Parathyroid adenoma (tissue), 2 donors: ENCODE measurements at regions not wholly inside any gene's neighbourhood (a gene's known extent, or its start where the extent isn't known, plus 50 kb on each side); places are given as distances from the start of the nearest gene placed in this dataset.

ENCODE experiments used
- H2AFZ ChIP-seq: fragments of 300-600 bp; sonication (generic); one replicate; pipeline ENCODE4 v1.7.0; 2017; ENCODE audit warnings: antibody characterized with exemption, mild to moderate bottlenecking
- H3K27ac ChIP-seq: fragments of 300-600 bp; sonication (generic); one replicate; pipeline ENCODE4 v1.7.0; 2017
- H3K27me3 ChIP-seq: fragments of 300-600 bp; sonication (generic); one replicate; pipeline ENCODE4 v1.7.0; 2017; ENCODE audit warnings: low read length; ENCODE audit not compliant: control insufficient read depth, insufficient read depth
- H3K36me3 ChIP-seq: fragments of 300-600 bp; sonication (generic); one replicate; pipeline ENCODE4 v1.7.0; 2017; ENCODE audit warnings: low read length; ENCODE audit not compliant: control insufficient read depth, insufficient read depth
- H3K4me1 ChIP-seq: fragments of 300-600 bp; sonication (generic); one replicate; pipeline ENCODE4 v1.7.0; 2017; ENCODE audit warnings: control low read depth
- H3K4me2 ChIP-seq: fragments of 300-600 bp; sonication (generic); one replicate; pipeline ENCODE4 v1.7.0; 2017; ENCODE audit warnings: low read length
- H3K4me3 ChIP-seq: fragments of 300-600 bp; sonication (generic); one replicate; pipeline ENCODE4 v1.7.0; 2017; ENCODE audit warnings: low read depth, low read length
- H3K79me2 ChIP-seq: fragments of 300-600 bp; sonication (generic); one replicate; pipeline ENCODE4 v1.7.0; 2017; ENCODE audit warnings: control low read depth
- H3K9ac ChIP-seq: fragments of 300-600 bp; sonication (generic); one replicate; pipeline ENCODE4 v1.7.0; 2017; ENCODE audit warnings: mild to moderate bottlenecking
- H3K9me3 ChIP-seq: fragments of 300-600 bp; sonication (generic); one replicate; pipeline ENCODE4 v1.7.0; 2017; ENCODE audit warnings: low read length; ENCODE audit not compliant: control insufficient read depth
- CTCF ChIP-seq: fragments of 300-600 bp; sonication (generic); IDR thresholded peaks from one replicate; pipeline ENCODE4 v1.7.0; 2017; ENCODE audit warnings: antibody characterized with exemption, mild to moderate bottlenecking
- donor health status: primary hyperparathyroidism.

- H2AFZ ChIP-seq = peak overlapping the region; percentile 22
- no peak overlapping the region for H3K4me3 ChIP-seq
- no peaks in the 10 kb centered on the region for H3K36me3 ChIP-seq
- no peak overlapping the region for H3K9ac ChIP-seq
- H3K27me3 ChIP-seq = no peaks in the 10 kb centered on the region
- H3K4me2 ChIP-seq = peak overlapping the region; percentile 20
- H3K9me3 ChIP-seq = no peaks in the 10 kb centered on the region
- peak overlapping the region; percentile 87 for H3K27ac ChIP-seq
- H3K4me1 ChIP-seq = peaks cover 50% of the 10 kb centered on the region
- no peak for TF ChIP-seq CTCF
- no peaks in the 10 kb centered on the region for H3K79me2 ChIP-seq
Observed at GRCh38 chr5:173767574-173768266, 120.4 kb upstream of the CPEB4 start.

- Histone ChIP-seq H3K4me1 (peaks cover 44% of the 10 kb centered on the region), H3K27ac (peak overlapping the region; percentile 87)
Observed at GRCh38 chr5:173768267-173768806, 119.8 kb upstream of the CPEB4 start.

DNA sequence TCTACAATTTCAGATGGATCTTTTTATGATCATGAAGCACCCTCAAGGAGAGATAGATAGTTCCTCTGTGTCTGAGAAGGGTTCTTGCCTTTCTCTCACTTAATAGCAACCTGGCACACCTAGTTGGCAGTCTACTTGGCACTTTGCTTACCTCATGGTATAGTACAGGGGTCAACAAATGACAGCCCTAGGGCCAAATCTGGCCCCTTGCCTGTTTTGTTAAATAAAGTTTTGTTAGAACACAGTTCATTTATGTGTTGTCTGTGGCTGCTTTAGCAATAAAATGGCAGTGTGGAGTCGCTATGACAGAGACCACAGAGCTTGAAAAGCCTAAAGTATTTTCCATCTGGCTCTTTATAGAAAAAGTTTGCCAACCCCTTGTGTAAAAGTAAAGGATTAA is 119.3 kb upstream of the CPEB4 start:
- Histone ChIP-seq H3K9me3 (no peaks in the 10 kb centered on the region), H3K79me2 (no peaks in the 10 kb centered on the region), H3K4me1 (peaks cover 38% of the 10 kb centered on the region), H3K27me3 (no peaks in the 10 kb centered on the region), H3K4me3 (no peak overlapping the region), H2AFZ (no peak overlapping the region), H3K36me3 (no peaks in the 10 kb centered on the region), H3K4me2 (no peak overlapping the region), H3K27ac (no peak overlapping the region), H3K9ac (no peak overlapping the region)
- TF ChIP-seq CTCF = no peak

More at GRCh38 chr5:173768267-173768806, 119.8 kb upstream of the CPEB4 start:
- Histone ChIP-seq H3K4me3 (no peak overlapping the region), H3K4me2 (peak overlapping the region; percentile 18), H3K79me2 (no peaks in the 10 kb centered on the region), H3K27me3 (no peaks in the 10 kb centered on the region), H3K36me3 (no peaks in the 10 kb centered on the region), H2AFZ (no peak overlapping the region), H3K9ac (no peak overlapping the region), H3K9me3 (no peaks in the 10 kb centered on the region)
- TF ChIP-seq CTCF = no peak

- H3K36me3 ChIP-seq = no peaks in the 10 kb centered on the region
- no peak overlapping the region for H3K4me2 ChIP-seq
- no peak overlapping the region for H3K4me3 ChIP-seq
- H3K9ac ChIP-seq = no peak overlapping the region
- no peak for TF ChIP-seq CTCF
- peaks cover 31% of the 10 kb centered on the region for H3K4me1 ChIP-seq
- no peak overlapping the region for H2AFZ ChIP-seq
- H3K27ac ChIP-seq = no peak overlapping the region
- H3K27me3 ChIP-seq = no peaks in the 10 kb centered on the region
- no peaks in the 10 kb centered on the region for H3K9me3 ChIP-seq
- no peaks in the 10 kb centered on the region for H3K79me2 ChIP-seq
Observed at GRCh38 chr5:173770637-173771036, 117.5 kb upstream of the CPEB4 start.
